Panc1 (cell line): ENCODE measurements at regions not wholly inside any gene's neighbourhood (a gene's known extent, or its start where the extent isn't known, plus 50 kb on each side); places are given as distances from the start of the nearest gene placed in this dataset.

Source experiments
- ATAC-seq: fragments of 200-7000 bp; cut with Tn5 transposase; 2 replicates; pipeline ENCODE4 v1.9.1; 2020; ENCODE audit warnings: mild to moderate bottlenecking, moderate library complexity
- BruUV-seq: library from RNA; stranded (reverse); fragments of 400-500 nt; replicated peaks from 2 replicates; lab custom pipeline; 2021; lab: Mats Ljungman, UMichigan
- CTCF ChIA-PET: fragments of 300-600 bp; sonication (Branson Sonifier 250); formaldehyde crosslinking; loops from one replicate; lab custom pipeline; 2022; ENCODE audit warnings: antibody characterized with exemption; lab: Charles Lee
- POLR2A ChIA-PET: fragments of 300-600 bp; sonication (Branson Sonifier 250); formaldehyde crosslinking; loops from one replicate; lab custom pipeline; 2022; ENCODE audit warnings: antibody characterized with exemption; lab: Charles Lee
- DNase-seq: peaks from one replicate; pipeline ENCODE4 v3.0.0-alpha.2; 2010; ENCODE audit warnings: low read depth, low spot score
- H3K27ac ChIP-seq: 2 replicates; pipeline ENCODE4 v1.5.1; 2011; ENCODE audit warnings: mild to moderate bottlenecking, low read length, inconsistent platforms
- H3K27me3 ChIP-seq: fragments of 200-500 bp; sonication (Bioruptor generic); 2 replicates; pipeline ENCODE4 v1.6.0; 2014; ENCODE audit warnings: low read length, inconsistent platforms; ENCODE audit not compliant: control insufficient read depth, insufficient read depth
- H3K36me3 ChIP-seq: fragments of 200-500 bp; sonication (Bioruptor generic); 2 replicates; pipeline ENCODE4 v1.5.1; 2014; ENCODE audit warnings: inconsistent platforms, mild to moderate bottlenecking, low read length, moderate library complexity; ENCODE audit not compliant: control insufficient read depth, insufficient read depth
- H3K4me1 ChIP-seq: 2 replicates; pipeline ENCODE4 v1.5.1; 2011; ENCODE audit warnings: inconsistent platforms, mild to moderate bottlenecking, low read length, moderate library complexity; ENCODE audit not compliant: control insufficient read depth, insufficient read depth
- H3K4me3 ChIP-seq, 2 experiments: 2 replicates each; pipeline ENCODE4 v1.5.1; 2011 to 2012; ENCODE audit warnings: low read depth in 2 of 2, low read length in 2 of 2, mild to moderate bottlenecking in 2 of 2, inconsistent platforms in 1 of 2, moderate library complexity in 1 of 2
- H3K9me3 ChIP-seq: fragments of 200-500 bp; sonication (Bioruptor generic); 2 replicates; pipeline ENCODE4 v1.5.1; 2014; ENCODE audit warnings: low read depth, mild to moderate bottlenecking, inconsistent platforms, low read length, moderate library complexity; ENCODE audit not compliant: control insufficient read depth, insufficient read depth
- POLR2AphosphoS5 ChIP-seq: IDR thresholded peaks from 2 replicates; pipeline ENCODE4 v1.6.1; 2012; ENCODE audit warnings: mild to moderate bottlenecking, low read depth, low read length, moderate library complexity
- SIN3A ChIP-seq: IDR thresholded peaks from 2 replicates; pipeline ENCODE4 v1.6.1; 2012; ENCODE audit warnings: low read depth, mild to moderate bottlenecking, low read length, moderate library complexity, borderline replicate concordance; ENCODE audit not compliant: insufficient read depth
- TCF7L2 ChIP-seq: IDR thresholded peaks from 2 replicates; pipeline ENCODE4 v1.6.1; 2011; ENCODE audit warnings: mild to moderate bottlenecking, low read depth, low read length, inconsistent platforms
- in situ Hi-C: cut with HindIII; loops from 2 replicates; pipeline ENCODE4 v1.10.0; 2016; ENCODE audit warnings: low sequenced_read_pairs, low pct_unique_long_range_greater_than_20kb
- intact Hi-C: fragments of 100-400 bp; cut with micrococcal nuclease; formaldehyde crosslinking; loops from one replicate; pipeline ENCODE4 v1.10.0; 2022; ENCODE audit not compliant: unreplicated experiment
- TF ChIP-seq, protein P1 (sequence below): fragments of 450-650 bp; IDR thresholded peaks from 2 replicates; pipeline ENCODE4 v1.5.1; 2017; ENCODE audit warnings: mild to moderate bottlenecking
- TF ChIP-seq, protein P2 (sequence below), 2 experiments: IDR thresholded peaks; 2 replicates each; pipeline ENCODE4 v1.6.1; 2011 to 2012; ENCODE audit warnings: low read depth in 2 of 2, control low read depth in 1 of 2, low read length in 1 of 2, mild to moderate bottlenecking in 1 of 2, moderate library complexity in 1 of 2; ENCODE audit not compliant: insufficient read depth in 1 of 2

DNA sequence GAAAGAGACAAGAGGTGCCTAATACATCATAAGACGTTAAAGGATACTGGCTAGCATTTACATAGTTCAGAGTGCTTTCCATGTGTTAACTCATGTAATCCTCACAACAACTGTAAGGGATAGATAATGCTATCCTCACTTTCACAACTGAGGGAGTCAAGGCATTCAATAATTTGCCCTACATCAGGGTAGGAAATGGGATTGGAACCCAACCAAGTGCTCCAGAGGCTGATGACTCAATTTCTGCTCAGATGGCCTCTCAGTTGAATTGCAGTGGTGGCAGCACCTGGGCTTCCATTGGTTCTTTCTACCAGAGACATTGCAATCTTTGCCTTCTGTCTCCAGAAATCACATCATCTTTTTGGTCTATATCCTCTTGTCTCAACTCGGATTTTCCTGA, 232.9 kb downstream of the ETS1 start:
- intact Hi-C loops = no loop called here
- CTCF ChIA-PET = no interaction called here
- no peak for ATAC-seq

GRCh38 chr11:128351168-128351567, 236.2 kb downstream of the ETS1 start:
- Histone ChIP-seq H3K4me1 (no peaks in the 10 kb centered on the region), H3K9me3 (no peaks in the 10 kb centered on the region), H3K27me3 (no peaks in the 10 kb centered on the region; the same call in 1 of the 2 replicates), H3K27ac (no peak overlapping the region), H3K36me3 (no peaks in the 10 kb centered on the region), H3K4me3 (no peak overlapping the region)
- no peak for ATAC-seq
- TF ChIP-seq, protein P1, sequence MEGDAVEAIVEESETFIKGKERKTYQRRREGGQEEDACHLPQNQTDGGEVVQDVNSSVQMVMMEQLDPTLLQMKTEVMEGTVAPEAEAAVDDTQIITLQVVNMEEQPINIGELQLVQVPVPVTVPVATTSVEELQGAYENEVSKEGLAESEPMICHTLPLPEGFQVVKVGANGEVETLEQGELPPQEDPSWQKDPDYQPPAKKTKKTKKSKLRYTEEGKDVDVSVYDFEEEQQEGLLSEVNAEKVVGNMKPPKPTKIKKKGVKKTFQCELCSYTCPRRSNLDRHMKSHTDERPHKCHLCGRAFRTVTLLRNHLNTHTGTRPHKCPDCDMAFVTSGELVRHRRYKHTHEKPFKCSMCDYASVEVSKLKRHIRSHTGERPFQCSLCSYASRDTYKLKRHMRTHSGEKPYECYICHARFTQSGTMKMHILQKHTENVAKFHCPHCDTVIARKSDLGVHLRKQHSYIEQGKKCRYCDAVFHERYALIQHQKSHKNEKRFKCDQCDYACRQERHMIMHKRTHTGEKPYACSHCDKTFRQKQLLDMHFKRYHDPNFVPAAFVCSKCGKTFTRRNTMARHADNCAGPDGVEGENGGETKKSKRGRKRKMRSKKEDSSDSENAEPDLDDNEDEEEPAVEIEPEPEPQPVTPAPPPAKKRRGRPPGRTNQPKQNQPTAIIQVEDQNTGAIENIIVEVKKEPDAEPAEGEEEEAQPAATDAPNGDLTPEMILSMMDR = no peak
- TF ChIP-seq, protein P2, sequence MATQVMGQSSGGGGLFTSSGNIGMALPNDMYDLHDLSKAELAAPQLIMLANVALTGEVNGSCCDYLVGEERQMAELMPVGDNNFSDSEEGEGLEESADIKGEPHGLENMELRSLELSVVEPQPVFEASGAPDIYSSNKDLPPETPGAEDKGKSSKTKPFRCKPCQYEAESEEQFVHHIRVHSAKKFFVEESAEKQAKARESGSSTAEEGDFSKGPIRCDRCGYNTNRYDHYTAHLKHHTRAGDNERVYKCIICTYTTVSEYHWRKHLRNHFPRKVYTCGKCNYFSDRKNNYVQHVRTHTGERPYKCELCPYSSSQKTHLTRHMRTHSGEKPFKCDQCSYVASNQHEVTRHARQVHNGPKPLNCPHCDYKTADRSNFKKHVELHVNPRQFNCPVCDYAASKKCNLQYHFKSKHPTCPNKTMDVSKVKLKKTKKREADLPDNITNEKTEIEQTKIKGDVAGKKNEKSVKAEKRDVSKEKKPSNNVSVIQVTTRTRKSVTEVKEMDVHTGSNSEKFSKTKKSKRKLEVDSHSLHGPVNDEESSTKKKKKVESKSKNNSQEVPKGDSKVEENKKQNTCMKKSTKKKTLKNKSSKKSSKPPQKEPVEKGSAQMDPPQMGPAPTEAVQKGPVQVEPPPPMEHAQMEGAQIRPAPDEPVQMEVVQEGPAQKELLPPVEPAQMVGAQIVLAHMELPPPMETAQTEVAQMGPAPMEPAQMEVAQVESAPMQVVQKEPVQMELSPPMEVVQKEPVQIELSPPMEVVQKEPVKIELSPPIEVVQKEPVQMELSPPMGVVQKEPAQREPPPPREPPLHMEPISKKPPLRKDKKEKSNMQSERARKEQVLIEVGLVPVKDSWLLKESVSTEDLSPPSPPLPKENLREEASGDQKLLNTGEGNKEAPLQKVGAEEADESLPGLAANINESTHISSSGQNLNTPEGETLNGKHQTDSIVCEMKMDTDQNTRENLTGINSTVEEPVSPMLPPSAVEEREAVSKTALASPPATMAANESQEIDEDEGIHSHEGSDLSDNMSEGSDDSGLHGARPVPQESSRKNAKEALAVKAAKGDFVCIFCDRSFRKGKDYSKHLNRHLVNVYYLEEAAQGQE (IDR thresholded peaks at IDR 0.05; ENCODE audit: insufficient read depth in 1 of 2, low read depth in 2 of 2, low read length in 1 of 2) = no peak
- TF ChIP-seq POLR2AphosphoS5 = no peak
- TF ChIP-seq SIN3A = no peak
- TF ChIP-seq TCF7L2 = no peak
- no peak for DNase-seq
- in situ Hi-C loops = no loop called here
- no TSS peak for BruUV-seq
- intact Hi-C loops = no loop called here
- CTCF ChIA-PET = interaction anchor here (0.7 kb wide), 1 partner anchor 1870 kb away, joined by 3 read pairs; no protein-coding TSS in a partner anchor
- POLR2A ChIA-PET = no interaction called here

More for the DNA sequence above, 232.9 kb downstream of the ETS1 start:
- no peak overlapping the region for H3K4me3 ChIP-seq
- H3K9me3 ChIP-seq = no peaks in the 10 kb centered on the region
- no peaks in the 10 kb centered on the region for H3K4me1 ChIP-seq
- H3K27ac ChIP-seq = no peak overlapping the region
- no peaks in the 10 kb centered on the region; the same call in 1 of the 2 replicates for H3K27me3 ChIP-seq
- no peak for DNase-seq
- POLR2A ChIA-PET = no interaction called here
- no peak for TF ChIP-seq TCF7L2
- no peak for TF ChIP-seq SIN3A
- TF ChIP-seq POLR2AphosphoS5 = no peak
- TF ChIP-seq, protein P2 (IDR thresholded peaks at IDR 0.05; ENCODE audit: insufficient read depth in 1 of 2, low read depth in 2 of 2, low read length in 1 of 2) = no peak
- TF ChIP-seq, protein P1 = no peak
- in situ Hi-C loops = no loop called here
- H3K36me3 ChIP-seq = no peaks in the 10 kb centered on the region
- no TSS peak for BruUV-seq
